T-helper 2 cell treated with Interferon-gamma antibody and Interleukin-4, amounts not matched to agents 5 μg/mL and 100 μg/mL, for 36 hours (primary cell): ENCODE measurements at regions not wholly inside any gene's neighbourhood (a gene's known extent, or its start where the extent isn't known, plus 50 kb on each side); places are given as distances from the start of the nearest gene placed in this dataset.

Experiments
- DNase-seq: peaks from one replicate; pipeline ENCODE4 v3.0.0; 2021; ENCODE audit warnings: low spot score
- H3K27ac Mint-ChIP-seq: one replicate; pipeline ENCODE4 v1.8.0; 2021; ENCODE audit warnings: mild to moderate bottlenecking, mixed read lengths
- H3K27me3 Mint-ChIP-seq: one replicate; pipeline ENCODE4 v1.8.0; 2021; ENCODE audit warnings: low read depth, mixed read lengths
- H3K36me3 Mint-ChIP-seq: one replicate; pipeline ENCODE4 v1.8.0; 2021; ENCODE audit warnings: low read depth, mixed read lengths
- H3K4me1 Mint-ChIP-seq: one replicate; pipeline ENCODE4 v1.8.0; 2021; ENCODE audit warnings: low read depth, mixed read lengths
- H3K4me3 Mint-ChIP-seq: one replicate; pipeline ENCODE4 v1.8.0; 2022; ENCODE audit warnings: mild to moderate bottlenecking, moderate library complexity, mixed read lengths
- H3K9me3 Mint-ChIP-seq: one replicate; pipeline ENCODE4 v1.8.0; 2021; ENCODE audit warnings: mixed read lengths

DNA sequence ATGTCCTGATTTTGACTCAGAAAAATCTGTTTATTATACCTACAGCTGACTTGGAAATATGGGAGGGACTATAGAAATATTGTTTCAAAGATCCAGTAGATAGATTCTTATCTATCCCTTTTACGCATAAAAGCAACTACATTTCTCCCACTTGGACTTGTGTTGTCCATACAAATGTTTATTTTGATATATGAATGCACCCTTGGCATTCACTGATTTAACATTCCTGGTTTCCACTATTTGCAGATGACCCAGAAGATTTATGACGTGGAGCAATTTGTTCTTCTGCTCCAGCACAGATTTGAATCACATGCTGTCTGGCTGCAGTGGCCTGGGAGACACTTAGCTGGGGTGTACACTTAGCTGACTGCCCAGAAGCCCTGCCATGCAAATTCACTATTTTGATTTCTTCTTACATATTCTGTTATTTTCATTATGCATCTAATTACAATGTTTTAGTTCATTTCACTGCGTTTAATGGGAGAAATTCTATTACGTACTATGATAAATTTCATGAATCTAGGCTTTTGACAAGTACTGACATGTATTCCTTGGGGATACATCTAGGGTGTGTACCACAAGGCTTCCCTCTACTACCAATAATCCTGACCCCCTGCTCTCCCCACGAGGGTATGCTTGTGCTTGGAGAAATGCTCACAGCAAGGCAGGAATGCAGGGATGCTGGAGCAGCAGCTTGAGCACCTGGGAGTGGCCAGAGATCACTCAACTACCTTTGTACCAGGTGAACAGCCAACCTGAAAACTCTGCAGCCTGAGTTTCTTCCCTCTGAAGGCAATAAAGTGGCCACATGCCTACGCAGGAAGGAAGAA is 223.6 kb upstream of the TBL1XR1 start:
- Mint-ChIP-seq H3K27ac (no peak overlapping the region), H3K27me3 (no peaks in the 10 kb centered on the region), H3K4me3 (no peak overlapping the region), H3K36me3 (no peaks in the 10 kb centered on the region), H3K9me3 (no peaks in the 10 kb centered on the region), H3K4me1 (peaks cover 25% of the 10 kb centered on the region)
- DNase-seq: no peak

DNA sequence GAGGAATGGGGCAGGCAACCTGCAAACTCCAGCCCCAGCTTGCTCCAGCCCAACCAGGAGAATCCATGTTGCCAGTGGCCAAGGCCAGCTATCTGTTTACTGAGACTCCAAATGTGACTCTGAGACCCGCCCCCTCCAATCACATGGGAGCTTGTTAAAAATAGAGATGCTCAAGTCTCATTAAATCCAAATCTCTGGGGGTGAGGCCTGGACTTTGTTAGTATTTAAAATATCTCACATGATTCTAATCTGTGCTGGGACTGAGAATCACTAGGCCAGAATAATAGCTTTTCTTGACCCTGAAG is 224.2 kb upstream of the TBL1XR1 start:
- DNase-seq: no peak
- Mint-ChIP-seq H3K27ac (no peak overlapping the region), H3K36me3 (no peaks in the 10 kb centered on the region), H3K27me3 (no peaks in the 10 kb centered on the region), H3K4me1 (peaks cover 29% of the 10 kb centered on the region), H3K9me3 (no peaks in the 10 kb centered on the region), H3K4me3 (no peak overlapping the region)

DNA sequence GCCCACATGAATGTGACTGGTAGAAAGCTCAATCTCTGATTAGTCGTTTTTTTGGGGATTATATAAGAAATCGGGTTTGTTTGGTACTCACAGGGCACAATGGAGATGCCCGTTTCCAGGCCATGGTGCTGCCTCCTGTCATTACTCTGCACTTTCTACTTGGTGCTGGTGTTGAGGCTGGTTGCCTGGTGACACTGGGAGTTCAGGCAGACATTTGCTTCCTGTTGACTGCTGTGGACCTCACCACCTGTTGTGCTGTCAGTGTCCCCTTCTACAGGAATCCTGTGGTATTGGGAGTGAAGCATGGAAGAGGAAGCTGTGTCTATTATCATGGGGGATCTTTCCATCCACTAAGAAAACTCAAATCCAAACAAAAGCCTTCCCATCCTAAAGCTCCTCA is 227.2 kb upstream of the TBL1XR1 start:
- Mint-ChIP-seq H3K27ac (no peak overlapping the region), H3K9me3 (no peaks in the 10 kb centered on the region), H3K36me3 (no peaks in the 10 kb centered on the region), H3K4me3 (no peak overlapping the region), H3K27me3 (no peaks in the 10 kb centered on the region), H3K4me1 (peaks cover 34% of the 10 kb centered on the region)
- no peak for DNase-seq

DNA sequence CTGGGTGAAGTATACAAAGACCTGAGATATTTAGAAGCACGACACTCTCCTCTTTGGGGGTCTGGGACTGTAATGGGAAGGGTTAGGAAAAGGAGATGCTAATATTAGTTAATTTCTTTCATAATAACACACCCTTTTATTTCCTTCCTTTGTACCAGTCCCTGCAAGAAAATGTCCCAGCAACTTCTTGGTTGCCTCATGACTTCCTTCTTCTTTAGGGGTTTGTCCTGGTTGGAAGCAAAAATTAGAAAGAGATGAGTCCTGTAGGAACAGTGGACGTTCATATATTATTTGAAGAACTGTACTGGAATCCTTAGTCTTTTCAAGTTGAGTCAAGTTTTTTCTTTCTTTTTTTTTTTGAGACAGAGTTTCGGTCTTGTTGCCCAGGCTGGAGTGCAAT is 227.8 kb upstream of the TBL1XR1 start:
- Mint-ChIP-seq H3K9me3 (no peaks in the 10 kb centered on the region), H3K36me3 (no peaks in the 10 kb centered on the region), H3K4me1 (peaks cover 31% of the 10 kb centered on the region)

DNA sequence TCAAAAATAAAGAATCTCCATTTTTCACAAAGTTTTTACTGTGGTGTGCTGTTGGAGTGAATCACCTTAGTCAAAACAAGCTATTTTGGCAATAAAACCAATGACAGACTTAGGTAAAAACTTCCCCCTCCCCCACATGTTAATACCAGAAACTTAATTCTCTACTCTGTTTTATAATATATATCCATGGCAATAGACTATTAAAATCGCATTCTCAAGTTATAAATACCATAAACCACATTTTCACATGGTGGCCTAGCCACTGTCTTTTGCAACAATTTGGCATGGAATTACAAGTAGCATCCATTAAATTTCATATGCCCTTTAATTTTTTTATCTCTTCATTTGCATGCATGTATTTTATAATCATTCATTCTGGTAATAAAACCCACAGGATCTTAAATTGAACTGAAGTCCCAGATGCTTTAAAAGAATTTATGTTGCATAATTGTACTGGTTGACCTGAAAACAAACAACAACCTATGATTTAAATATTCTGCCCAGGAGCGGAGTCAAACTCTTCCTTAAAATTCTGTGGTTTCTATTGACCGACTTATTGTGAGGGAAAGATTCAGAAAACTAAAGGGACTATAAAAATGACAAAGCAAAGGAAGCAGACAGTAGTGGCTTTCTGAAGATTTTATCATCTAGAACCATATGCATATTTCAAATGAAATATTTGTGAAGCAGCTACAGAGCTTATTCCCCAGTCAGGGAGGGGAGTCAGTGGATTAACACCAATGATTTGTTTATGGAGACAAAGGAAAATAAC is 229.0 kb upstream of the TBL1XR1 start:
- Mint-ChIP-seq H3K27ac (peak overlapping the region; percentile 88), H3K4me3 (peak overlapping the region; percentile 68), H3K4me1 (peaks cover 24% of the 10 kb centered on the region), H3K9me3 (no peaks in the 10 kb centered on the region), H3K36me3 (no peaks in the 10 kb centered on the region), H3K27me3 (peaks cover 2% of the 10 kb centered on the region)
- no peak for DNase-seq

More for the DNA sequence above, 227.8 kb upstream of the TBL1XR1 start:
- DNase-seq: no peak
- H3K27me3 Mint-ChIP-seq: no peaks in the 10 kb centered on the region
- H3K4me3 Mint-ChIP-seq: no peak overlapping the region
- no peak overlapping the region for H3K27ac Mint-ChIP-seq

DNA sequence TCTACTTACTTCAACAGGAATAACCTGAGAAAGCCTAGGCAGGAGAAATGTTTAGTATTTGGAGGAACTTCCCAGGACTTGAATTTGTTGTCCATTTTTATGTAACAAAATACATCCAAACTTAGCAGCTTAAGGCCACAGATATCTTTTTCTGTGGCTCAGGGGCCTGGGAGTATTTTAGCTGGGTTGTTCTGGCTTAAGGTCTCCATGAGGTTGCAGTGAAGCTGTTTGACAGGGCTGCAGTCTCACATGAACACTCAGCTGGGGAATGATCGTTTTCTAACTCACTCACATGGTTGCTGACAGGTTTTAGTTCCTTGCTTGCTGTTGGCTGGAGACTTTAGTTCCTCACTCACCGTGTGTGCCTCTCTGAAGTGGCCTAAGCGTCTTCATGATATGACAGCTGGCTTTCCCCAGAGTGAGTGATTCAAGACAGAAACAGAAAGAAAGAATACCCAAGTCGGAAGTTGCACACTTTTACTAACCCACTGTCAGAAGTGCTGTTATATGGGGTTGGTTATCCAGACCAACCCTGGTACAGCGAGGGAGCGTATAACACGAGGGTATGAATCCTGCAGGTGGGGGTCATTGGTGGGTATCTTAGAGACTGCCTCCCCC is 229.7 kb upstream of the TBL1XR1 start:
- H3K27me3 Mint-ChIP-seq: peaks cover 2% of the 10 kb centered on the region
- H3K4me1 Mint-ChIP-seq: peaks cover 19% of the 10 kb centered on the region
- H3K9me3 Mint-ChIP-seq: no peaks in the 10 kb centered on the region
- H3K4me3 Mint-ChIP-seq: peak overlapping the region; percentile 68
- no peaks in the 10 kb centered on the region for H3K36me3 Mint-ChIP-seq
- peak; percentile 77 for DNase-seq
- peak overlapping the region; percentile 88 for H3K27ac Mint-ChIP-seq

DNA sequence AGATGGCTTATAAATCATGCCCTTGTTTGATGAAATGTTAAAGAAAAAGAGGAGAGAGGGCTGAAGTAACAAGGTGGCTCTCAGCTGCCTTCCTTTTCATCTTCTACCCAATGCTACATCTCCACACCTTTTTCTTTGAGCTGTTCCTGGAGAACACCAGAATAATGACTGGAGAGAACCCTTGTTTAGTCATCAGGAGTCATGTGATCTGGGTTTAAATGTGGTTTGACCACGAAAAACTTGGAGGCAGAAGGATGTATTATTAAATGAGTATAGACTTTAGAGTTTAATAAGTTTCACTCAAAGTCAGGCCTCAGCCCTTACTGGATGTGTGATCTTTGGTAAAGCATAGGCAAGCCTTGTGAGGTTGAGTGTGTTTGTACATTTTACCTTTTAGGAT is 230.3 kb upstream of the TBL1XR1 start:
- no peaks in the 10 kb centered on the region for H3K36me3 Mint-ChIP-seq
- DNase-seq: peak; percentile 51
- peaks cover 17% of the 10 kb centered on the region for H3K4me1 Mint-ChIP-seq
- peak overlapping the region; percentile 68 for H3K4me3 Mint-ChIP-seq
- peaks cover 2% of the 10 kb centered on the region for H3K27me3 Mint-ChIP-seq
- H3K9me3 Mint-ChIP-seq: no peaks in the 10 kb centered on the region
- H3K27ac Mint-ChIP-seq: peak overlapping the region; percentile 88

DNA sequence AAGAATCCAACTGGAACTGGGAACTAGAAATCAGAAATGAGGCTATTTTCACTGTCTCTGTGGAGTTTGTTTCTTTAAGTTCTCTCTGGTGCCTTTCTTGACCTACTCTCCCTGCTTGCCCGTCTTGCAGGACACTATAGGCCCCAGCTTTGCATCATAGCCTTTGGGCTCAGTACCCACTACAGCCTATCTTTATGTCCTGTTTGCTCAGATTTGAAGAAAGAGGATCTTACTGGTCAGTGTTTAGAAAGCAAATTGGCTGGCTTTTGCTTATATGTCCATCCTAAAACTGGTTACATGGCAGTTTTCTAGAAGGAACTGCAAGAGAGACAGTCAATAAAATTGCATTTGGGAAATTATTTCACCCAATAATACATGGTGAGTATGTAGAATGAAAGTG is 231.8 kb upstream of the TBL1XR1 start:
- Mint-ChIP-seq H3K27me3 (peaks cover 2% of the 10 kb centered on the region), H3K4me3 (no peak overlapping the region), H3K4me1 (peaks cover 17% of the 10 kb centered on the region)

DNA sequence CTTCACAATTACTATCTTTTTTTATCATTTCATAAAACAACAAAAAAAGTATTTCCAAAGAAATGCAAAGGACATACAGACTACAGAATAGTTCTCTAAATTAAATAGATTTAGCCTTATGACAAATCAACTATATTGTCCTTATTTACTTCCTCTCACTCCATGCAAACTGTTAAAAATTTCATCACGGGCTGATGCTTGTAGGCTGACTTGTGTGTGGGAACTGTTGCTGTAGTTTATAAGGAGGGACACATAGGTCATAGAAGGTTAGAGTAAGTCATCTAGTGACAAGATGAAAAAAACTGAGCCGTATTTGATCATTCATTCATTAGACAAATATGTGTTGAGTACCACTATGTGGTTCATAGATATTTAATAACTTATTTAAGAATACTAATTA is 232.5 kb upstream of the TBL1XR1 start:
- no peaks in the 10 kb centered on the region for H3K9me3 Mint-ChIP-seq
- no peak overlapping the region for H3K4me3 Mint-ChIP-seq
- H3K36me3 Mint-ChIP-seq: no peaks in the 10 kb centered on the region
- H3K4me1 Mint-ChIP-seq: peaks cover 17% of the 10 kb centered on the region
- H3K27me3 Mint-ChIP-seq: peaks cover 2% of the 10 kb centered on the region
- H3K27ac Mint-ChIP-seq: no peak overlapping the region
- no peak for DNase-seq

More for the DNA sequence above, 231.8 kb upstream of the TBL1XR1 start:
- H3K9me3 Mint-ChIP-seq: no peaks in the 10 kb centered on the region
- no peak overlapping the region for H3K27ac Mint-ChIP-seq
- no peaks in the 10 kb centered on the region for H3K36me3 Mint-ChIP-seq
- no peak for DNase-seq

DNA sequence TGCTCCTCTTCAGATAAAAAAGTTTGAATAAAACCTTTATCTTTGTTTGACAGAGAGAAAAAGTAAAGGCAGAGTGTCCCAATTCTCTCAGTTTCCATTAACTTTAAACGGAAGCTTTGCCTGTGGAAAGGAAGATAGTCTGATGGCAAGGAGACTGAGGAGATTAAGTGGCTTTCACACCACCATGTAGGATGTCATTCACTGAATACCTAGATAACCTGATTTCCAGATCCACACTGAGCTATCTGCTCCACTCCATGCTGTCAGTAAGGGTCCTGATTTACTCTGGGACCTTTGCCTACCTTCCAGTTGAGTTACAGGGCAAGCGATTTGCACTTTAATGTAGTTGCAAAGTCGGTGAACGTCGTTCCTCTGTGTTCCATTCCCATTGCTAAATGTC is 233.4 kb upstream of the TBL1XR1 start:
- no peaks in the 10 kb centered on the region for H3K9me3 Mint-ChIP-seq
- peaks cover 17% of the 10 kb centered on the region for H3K4me1 Mint-ChIP-seq
- H3K4me3 Mint-ChIP-seq: no peak overlapping the region
- H3K27ac Mint-ChIP-seq: no peak overlapping the region
- peaks cover 2% of the 10 kb centered on the region for H3K27me3 Mint-ChIP-seq
- no peak for DNase-seq
- H3K36me3 Mint-ChIP-seq: no peaks in the 10 kb centered on the region

DNA sequence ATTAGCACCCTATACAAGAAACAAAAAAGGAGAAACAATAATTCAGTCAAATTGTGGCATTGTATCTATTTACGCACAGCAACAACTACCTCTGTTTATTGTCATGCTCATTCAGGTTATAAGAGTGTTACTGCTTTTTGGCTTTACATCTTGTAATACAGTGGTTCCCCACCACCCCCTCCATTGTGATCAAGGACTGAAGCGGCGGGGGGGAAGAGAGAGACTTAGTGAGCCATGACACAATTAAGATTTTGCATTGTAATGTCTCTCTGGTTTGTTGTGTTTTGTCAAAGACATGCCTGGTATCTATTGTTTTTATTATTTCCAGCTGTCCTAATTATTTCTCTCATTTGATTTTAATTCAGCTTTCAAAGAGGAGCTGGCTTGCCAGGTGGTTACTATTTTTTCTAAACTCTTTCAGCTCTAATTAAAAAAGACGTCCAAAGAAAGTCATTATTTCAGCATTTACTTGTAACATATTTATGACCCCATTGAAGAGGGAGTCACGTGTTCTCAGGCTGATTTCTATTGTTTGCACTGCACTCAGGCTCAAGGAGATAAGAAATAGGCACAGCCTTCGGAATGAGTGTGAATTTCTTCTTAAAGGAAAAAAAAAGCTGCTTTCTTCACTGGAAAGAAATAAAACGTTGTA is 234.4 kb upstream of the TBL1XR1 start:
- Mint-ChIP-seq H3K4me3 (no peak overlapping the region), H3K36me3 (no peaks in the 10 kb centered on the region), H3K27me3 (peaks cover 2% of the 10 kb centered on the region), H3K27ac (no peak overlapping the region), H3K9me3 (no peaks in the 10 kb centered on the region), H3K4me1 (peaks cover 11% of the 10 kb centered on the region)
- no peak for DNase-seq

DNA sequence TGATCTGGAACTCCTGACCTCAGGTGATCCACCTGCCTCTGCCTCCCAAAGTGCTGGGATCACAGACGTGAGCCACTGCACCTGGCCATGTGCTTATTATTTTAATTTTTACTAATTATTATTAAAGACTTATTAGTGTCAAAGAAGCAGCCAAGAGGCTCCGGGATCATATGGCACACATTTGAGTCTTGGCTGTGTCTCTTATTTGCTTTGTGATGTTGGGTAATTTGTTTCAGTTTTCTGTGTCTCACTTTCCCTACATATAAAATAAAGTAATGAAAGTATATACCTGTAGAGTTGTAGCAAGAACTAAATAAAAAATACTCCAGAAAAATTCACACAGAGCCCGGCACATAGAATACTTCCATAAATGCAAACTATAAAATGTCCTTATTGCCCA is 238.0 kb upstream of the TBL1XR1 start:
- no peak for DNase-seq
- Mint-ChIP-seq H3K36me3 (no peaks in the 10 kb centered on the region), H3K27me3 (peaks cover 2% of the 10 kb centered on the region), H3K27ac (no peak overlapping the region), H3K9me3 (no peaks in the 10 kb centered on the region), H3K4me3 (no peak overlapping the region), H3K4me1 (no peaks in the 10 kb centered on the region)

DNA sequence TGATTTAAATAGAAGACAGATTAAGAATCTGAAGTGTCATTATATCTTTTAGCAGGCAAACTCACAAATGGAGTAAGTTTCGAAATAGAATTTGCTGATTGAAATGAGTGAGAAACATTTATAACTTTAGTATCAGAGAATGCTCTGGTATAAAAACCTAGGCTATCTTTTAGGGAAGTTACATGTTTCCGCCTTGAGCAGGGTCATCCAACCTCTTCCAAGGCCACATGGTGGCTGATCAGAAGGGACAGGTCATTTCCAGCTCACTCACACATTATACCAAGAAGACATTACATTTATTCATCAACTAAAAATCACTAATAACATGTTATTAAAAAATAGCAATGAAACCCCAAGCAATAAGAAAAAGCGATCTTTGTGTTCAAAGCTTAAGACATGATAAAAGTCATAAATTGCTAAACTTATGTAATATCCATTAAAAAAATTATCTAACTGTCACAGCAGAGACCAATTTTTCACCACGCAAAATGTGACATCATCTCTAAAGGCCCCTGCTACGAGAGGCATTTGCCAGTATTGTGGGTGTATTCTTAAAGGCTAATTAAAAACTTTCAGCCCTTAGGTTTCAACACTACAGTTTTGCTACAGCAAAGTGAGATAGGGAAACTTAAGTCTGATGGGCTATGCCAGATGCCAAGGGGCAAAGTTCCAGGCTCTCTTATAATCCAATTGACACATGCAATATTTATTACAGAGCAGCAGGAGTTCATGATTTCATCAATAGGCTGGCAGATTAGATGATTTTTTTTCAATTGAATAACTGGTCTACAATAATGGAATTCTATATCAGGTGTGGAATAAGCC is 240.4 kb upstream of the TBL1XR1 start:
- H3K27me3 Mint-ChIP-seq: no peaks in the 10 kb centered on the region
- no peak for DNase-seq
- no peak overlapping the region for H3K27ac Mint-ChIP-seq
- H3K4me3 Mint-ChIP-seq: no peak overlapping the region
- no peaks in the 10 kb centered on the region for H3K36me3 Mint-ChIP-seq
- no peaks in the 10 kb centered on the region for H3K9me3 Mint-ChIP-seq
- no peaks in the 10 kb centered on the region for H3K4me1 Mint-ChIP-seq
